ENCODE measurements at regions not wholly inside any gene's neighbourhood (a gene's known extent, or its start where the extent isn't known, plus 50 kb on each side); places are given as distances from the start of the nearest gene placed in this dataset.

GRCh38 chr6:126531286-126531685, 191.4 kb downstream of the CENPW start:
- TF ChIP-seq EP300 (IDR thresholded peaks at IDR 0.05) = no peak
- no peak for TF ChIP-seq CTCF (IDR thresholded peaks at IDR 0.05)
- no peak for TF ChIP-seq POLR2A (IDR thresholded peaks at IDR 0.05)
- Histone ChIP-seq H3K27me3 (no peaks in the 10 kb centered on the region), H3K27ac (no peak overlapping the region), H3K9me3 (no peaks in the 10 kb centered on the region), H3K4me3 (no peak overlapping the region), H3K4me1 (ENCODE audit: insufficient read depth) (no peaks in the 10 kb centered on the region), H3K36me3 (no peaks in the 10 kb centered on the region)
- no peak for DNase-seq
- intact Hi-C loops (cut with DNase I) = no loop called here

- Histone ChIP-seq H3K4me1 (ENCODE audit: insufficient read depth) (no peaks in the 10 kb centered on the region), H3K4me3 (no peak overlapping the region), H3K36me3 (no peaks in the 10 kb centered on the region), H3K9me3 (no peaks in the 10 kb centered on the region), H3K27me3 (no peaks in the 10 kb centered on the region), H3K27ac (no peak overlapping the region)
- WGBS, 3 donors = 92 to 97% (median 93%) methylated on average over 1 of the region's 1 CpG
- TF ChIP-seq POLR2A (IDR thresholded peaks at IDR 0.05) = no peak
- intact Hi-C loops (cut with DNase I) = no loop called here
- DNase-seq = no peak
These were observed 191.9 kb downstream of the CENPW start for GRCh38 chr6:126531840-126532239.

- DNase-seq = no peak
- Histone ChIP-seq H3K27ac (no peak overlapping the region), H3K36me3 (no peaks in the 10 kb centered on the region), H3K4me3 (no peak overlapping the region), H3K4me1 (ENCODE audit: insufficient read depth) (no peaks in the 10 kb centered on the region), H3K9me3 (no peaks in the 10 kb centered on the region), H3K27me3 (no peaks in the 10 kb centered on the region)
- intact Hi-C loops (cut with DNase I) = no loop called here
- TF ChIP-seq EP300 (IDR thresholded peaks at IDR 0.05) (no peak), POLR2A (IDR thresholded peaks at IDR 0.05) (no peak), CTCF (IDR thresholded peaks at IDR 0.05) (no peak)
- WGBS, 3 donors = 30 to 47% (median 37%) methylated on average over 2 of the region's 2 CpGs
These were observed 194.5 kb downstream of the CENPW start for GRCh38 chr6:126534401-126534800.

GRCh38 chr6:126535138-126535537, 195.2 kb downstream of the CENPW start:
- no peaks in the 10 kb centered on the region for H3K36me3 ChIP-seq
- no peaks in the 10 kb centered on the region for H3K9me3 ChIP-seq
- TF ChIP-seq CTCF (IDR thresholded peaks at IDR 0.05) = no peak
- TF ChIP-seq POLR2A (IDR thresholded peaks at IDR 0.05) = no peak
- no peak for TF ChIP-seq EP300 (IDR thresholded peaks at IDR 0.05)
- intact Hi-C loops (cut with DNase I) = no loop called here
- H3K4me1 ChIP-seq (ENCODE audit: insufficient read depth) = no peaks in the 10 kb centered on the region
- no peak overlapping the region for H3K27ac ChIP-seq
- 45 to 57% (median 47%) methylated on average over 3 of the region's 3 CpGs for WGBS, 3 donors
- H3K4me3 ChIP-seq = no peak overlapping the region
- H3K27me3 ChIP-seq = no peaks in the 10 kb centered on the region
- DNase-seq = no peak

- Histone ChIP-seq H3K27ac (no peak overlapping the region), H3K36me3 (no peaks in the 10 kb centered on the region), H3K27me3 (no peaks in the 10 kb centered on the region), H3K4me1 (ENCODE audit: insufficient read depth) (no peaks in the 10 kb centered on the region), H3K9me3 (no peaks in the 10 kb centered on the region), H3K4me3 (no peak overlapping the region)
- whole genome bisulfite sequencing, 3 donors = 38 to 56% (median 41%) methylated on average over 3 of the region's 3 CpGs
- no peak for DNase-seq
- TF ChIP-seq EP300 (IDR thresholded peaks at IDR 0.05) = no peak
- no peak for TF ChIP-seq POLR2A (IDR thresholded peaks at IDR 0.05)
- TF ChIP-seq CTCF (IDR thresholded peaks at IDR 0.05) = no peak
- intact Hi-C loops (cut with DNase I) = no loop called here
These were observed 195.7 kb downstream of the CENPW start for GRCh38 chr6:126535595-126535994.
